HuH-7.5 (cell line): ENCODE measurements at regions not wholly inside any gene's neighbourhood (a gene's known extent, or its start where the extent isn't known, plus 50 kb on each side); places are given as distances from the start of the nearest gene placed in this dataset.
"Not testable (repeated sequence)": the region's sequence is repeated elsewhere in the genome, so short reads cannot be mapped to it uniquely, and the experiment has no call there.

Experiments used
- DNase-seq: peaks from one replicate; pipeline ENCODE4 v3.0.0; 2011; ENCODE audit warnings: low spot score

- no peak for DNase-seq
Measured at GRCh38 chr13:19123502-19123901, 58.1 kb downstream of the TUBA3C start.

DNA sequence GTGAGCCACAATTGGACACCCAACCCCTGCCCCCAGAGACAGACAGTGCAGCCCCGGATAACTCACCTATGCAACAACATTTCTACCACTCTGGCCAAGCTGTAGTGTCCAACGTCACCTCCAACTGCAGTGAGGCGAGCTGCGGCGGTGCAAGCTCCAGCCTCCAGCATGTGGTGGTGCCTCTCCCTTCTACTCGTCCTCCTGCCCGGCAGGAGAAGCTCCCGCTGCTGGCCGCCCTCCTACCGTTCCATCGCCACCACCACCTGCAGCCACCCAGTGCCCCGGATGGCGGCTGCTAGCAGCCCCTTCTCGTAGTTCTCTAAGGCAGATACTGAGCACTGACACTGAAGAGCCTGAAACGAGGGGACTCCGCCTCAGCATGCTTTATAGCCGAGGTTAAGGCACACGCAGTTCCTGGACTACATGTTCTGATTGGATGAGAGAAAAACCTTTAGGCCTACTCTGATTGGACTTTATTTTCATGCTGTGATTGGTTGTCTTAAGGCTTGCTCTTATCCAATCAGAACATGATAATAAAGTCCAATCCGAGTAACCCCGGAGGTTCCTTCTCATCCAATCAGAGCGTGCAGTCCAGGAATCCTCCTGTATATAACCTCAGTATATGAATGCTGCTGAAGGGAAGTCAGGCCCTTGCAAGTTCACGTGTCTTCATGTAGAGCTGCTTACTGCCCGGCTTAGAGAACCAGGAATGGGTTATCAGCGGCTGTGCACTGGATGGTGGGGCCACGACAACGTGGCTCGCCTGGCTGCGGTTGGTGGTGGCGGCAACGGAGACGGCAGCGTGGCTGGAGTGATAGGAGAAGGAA, 63.5 kb downstream of the TUBA3C start:
- DNase-seq, result no peak

DNA sequence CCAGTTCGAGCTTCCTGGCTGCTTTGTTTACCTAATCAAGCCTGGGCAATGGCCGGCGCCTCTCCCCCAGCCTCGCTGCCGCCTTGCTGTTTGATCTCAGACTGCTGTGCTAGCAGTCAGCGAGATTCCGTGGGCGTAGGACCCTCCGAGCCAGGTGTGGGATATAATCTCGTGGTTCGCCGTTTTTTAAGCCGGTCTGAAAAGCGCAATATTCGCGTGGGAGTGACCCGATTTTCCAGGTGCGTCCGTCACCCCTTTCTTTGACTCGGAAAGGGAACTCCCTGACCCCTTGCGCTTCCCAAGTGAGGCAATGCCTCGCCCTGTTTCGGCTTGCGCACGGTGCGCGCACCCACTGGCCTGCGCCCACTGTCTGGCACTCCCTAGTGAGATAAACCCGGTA, 72.4 kb downstream of the TUBA3C start:
- DNase-seq, result not testable (repeated sequence)

DNA sequence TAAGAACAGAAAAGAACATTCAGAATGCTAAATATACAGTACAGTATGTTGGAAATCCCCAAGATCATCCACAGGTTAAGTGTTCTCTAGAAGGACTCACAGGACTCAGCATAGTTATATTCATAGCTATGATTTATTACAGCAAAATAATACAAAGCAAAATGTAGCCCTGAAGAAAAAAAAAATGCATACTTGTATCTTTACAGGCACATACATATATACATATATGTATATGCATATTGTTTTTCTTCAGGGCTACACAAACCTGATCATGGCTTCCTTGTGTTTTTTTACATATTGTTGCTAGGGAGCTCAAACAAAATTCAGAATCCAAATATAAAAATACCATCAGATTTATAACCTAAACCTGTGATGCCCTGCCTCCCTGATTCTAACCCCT, 78.5 kb downstream of the TUBA3C start:
- no peak for DNase-seq

DNA sequence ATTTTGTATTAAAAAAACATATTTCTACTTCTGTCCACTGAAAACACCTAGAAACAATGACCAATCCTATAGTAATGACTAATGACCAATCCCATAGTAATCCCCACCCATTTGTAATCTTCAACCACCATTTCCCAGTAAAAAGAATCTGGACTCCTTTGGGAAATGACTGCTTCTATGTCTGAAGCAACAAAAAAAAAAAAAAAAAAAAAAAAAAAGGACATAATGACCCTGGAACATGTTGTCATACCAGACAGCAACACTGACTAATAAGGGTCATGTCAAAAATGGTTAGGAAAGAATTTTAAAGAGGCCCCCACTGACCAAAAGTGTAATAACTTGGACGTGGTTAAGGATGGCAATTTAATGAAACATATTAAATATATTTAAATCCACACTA, 88.3 kb downstream of the TUBA3C start:
- DNase-seq, result no peak

DNA sequence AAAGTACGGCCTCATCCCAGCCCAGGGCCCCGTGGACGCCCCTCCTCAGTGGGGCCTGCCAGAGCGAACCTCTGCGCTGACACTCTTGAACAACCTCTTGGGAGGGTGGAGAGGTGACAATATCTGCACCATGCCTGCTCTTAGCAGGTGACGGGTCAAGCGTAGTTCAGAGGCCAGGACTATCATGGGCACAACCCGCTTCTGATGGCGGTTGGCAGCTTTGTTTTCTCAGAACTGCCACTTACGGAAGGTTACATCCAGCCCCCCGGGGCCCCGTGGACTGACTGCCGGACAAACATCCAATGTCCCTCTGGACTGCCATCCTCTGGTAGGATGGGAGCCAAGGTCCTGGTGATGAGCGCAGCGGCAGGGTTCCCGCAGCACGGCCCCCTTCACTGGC, 91.1 kb downstream of the TUBA3C start:
- DNase-seq, result no peak

- DNase-seq, result peak; percentile 2
Measured at GRCh38 chr13:19089315-19089714, 92.3 kb downstream of the TUBA3C start.

GRCh38 chr13:19088416-19088815, 93.2 kb downstream of the TUBA3C start:
- no peak for DNase-seq

DNA sequence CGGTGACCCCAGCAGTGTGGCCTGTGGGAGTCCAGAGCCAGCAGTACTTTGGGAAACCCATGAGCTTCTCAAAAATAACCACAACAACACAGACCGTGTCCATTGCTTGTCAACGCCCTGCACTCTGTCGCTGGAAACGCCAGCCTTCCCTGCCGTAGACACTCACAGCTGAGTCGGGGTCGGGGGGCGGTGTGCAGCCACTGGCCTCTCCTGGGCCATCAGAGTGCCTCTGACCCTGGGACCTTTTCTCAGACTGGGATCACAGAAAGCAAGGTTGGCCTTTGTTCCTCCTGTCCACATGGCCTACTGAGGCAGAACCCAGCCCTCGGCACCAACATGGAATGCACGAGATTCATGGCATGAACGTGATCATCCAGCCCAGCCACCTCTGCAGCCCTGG, 95.7 kb downstream of the TUBA3C start:
- DNase-seq, result no peak

DNA sequence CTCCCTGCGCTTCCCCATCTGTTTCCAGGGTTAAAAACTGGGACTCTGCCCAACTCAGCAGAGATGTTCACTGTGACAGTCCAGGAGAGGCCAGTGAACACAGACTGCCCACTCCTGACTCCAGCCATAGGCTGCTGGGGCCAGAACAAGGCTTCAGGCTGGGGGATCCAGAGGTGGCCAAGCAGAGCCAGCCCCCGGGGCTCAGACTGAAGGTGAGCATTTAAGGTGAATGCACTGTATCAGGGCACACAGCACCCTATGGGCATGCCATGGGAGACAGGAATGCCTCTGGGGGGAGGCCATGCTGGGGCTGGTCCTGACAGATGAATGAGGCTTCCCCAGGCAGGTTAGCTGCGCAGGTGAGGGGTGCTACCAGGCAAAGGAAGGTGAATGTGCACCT, 96.4 kb downstream of the TUBA3C start:
- no peak for DNase-seq

GRCh38 chr13:19083340-19083739, 98.3 kb downstream of the TUBA3C start:
- DNase-seq, result no peak

- DNase-seq, result no peak
Measured at GRCh38 chr13:19075418-19075817, 106.2 kb downstream of the TUBA3C start.

- no peak for DNase-seq
Measured at GRCh38 chr13:19074519-19074918, 107.1 kb downstream of the TUBA3C start.

- DNase-seq, result not testable (repeated sequence)
Measured at GRCh38 chr13:19074106-19074505, 107.5 kb downstream of the TUBA3C start.

DNA sequence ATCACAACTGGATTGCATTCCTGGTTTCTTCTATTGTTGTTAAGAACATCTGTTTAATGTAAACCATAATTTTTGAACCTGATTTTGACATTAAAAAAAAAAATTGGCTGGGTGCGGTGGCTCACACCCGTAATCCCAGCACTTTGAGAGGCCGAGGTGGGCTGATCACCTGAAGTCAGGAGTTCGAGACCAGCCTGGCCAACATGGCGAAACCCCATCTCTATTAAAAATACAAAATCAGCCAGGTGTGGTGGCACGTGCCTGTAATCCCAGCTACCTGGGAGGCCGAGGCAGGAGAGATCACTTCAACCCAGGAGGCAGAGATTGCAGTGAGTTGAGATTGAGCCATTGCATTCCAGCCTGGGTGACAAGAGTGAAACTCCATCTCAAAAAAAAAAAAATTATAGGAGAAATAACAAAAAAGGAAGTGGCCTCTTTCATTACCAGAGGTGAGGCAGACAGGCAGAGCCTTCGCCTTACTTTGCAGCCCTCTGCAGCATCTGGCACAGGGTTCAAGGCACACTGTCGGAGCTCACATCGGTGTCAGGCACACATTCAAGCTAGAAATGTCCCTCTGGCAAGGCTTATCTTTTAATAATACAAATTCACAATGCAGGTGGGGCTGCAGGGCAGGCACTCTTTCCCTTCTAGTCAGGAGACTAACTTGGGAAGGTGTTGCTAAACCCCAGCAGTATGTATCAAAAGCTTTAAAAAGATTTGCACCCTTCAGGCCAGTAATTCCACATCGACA, 108.5 kb downstream of the TUBA3C start:
- not testable (repeated sequence) for DNase-seq

DNA sequence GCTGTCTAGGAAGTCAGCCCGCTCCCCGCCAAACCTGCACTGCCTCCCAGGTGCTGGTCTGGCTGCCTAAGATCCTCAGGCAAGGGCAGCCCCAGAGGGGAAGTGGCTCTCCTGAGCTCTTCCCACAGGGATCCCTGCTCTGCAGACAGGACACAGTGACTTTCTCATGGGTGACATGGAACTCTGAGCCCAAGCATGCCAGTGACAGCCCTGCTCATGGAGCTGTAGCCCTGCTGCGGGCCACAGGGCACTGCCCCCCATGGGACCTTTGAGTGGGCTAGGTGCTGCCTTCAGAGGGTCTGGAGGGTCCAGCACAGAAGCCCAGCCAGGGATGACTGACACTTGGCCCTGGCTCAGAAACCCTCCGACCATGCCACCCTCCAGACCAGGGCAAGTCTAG, 109.1 kb downstream of the TUBA3C start:
- no peak for DNase-seq

- no peak for DNase-seq
Measured at GRCh38 chr13:19071161-19071936, 110.3 kb downstream of the TUBA3C start.

DNA sequence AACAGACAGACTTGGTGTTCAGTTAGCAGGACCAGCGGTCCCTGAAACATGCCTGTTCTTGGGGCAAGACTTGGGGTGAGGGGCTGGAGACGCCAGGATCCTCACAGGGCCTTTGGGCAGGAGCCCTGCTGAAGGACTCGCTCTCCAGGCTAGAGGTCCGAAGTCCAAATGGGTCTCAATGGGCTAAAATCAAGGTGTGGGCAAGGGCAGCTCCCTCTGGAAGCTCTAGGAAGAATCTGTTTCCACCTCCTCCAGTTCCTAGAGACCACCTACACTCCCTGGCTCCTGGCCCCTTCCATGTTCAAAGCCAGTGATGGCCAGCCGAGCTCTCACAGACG, 111.3 kb downstream of the TUBA3C start:
- no peak for DNase-seq

DNA sequence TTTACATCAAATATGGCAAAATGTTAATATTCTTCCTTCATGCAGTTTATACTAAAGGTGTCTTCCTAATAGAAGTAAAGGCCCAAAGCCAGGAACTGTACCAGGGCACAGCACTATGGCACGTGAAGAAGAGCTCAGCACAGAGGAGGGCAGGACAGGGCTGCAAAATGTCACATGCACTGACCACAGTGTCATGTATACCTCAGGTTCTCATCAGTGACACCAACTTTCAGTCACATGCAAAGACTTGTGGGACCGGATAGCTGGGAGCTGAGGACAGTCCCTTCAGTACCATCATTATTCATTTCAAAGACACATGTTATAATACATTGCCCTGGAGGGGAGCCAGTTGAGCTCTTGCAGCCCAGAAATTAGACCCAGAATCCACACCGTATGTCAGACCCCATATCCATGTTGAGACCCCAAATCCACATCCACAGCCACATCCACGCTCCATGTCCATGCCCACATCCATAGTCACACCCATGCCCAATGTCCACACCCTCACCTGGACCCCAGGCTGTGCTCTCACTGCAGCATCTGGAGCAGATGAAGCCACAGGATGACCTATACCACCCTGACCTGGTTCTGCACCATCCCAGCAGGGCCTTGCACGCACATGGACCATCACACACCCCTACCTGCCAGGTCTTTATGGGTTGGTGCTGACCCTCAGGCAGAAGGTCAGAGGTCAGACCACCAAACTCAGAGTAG, 111.8 kb downstream of the TUBA3C start:
- no peak for DNase-seq

DNA sequence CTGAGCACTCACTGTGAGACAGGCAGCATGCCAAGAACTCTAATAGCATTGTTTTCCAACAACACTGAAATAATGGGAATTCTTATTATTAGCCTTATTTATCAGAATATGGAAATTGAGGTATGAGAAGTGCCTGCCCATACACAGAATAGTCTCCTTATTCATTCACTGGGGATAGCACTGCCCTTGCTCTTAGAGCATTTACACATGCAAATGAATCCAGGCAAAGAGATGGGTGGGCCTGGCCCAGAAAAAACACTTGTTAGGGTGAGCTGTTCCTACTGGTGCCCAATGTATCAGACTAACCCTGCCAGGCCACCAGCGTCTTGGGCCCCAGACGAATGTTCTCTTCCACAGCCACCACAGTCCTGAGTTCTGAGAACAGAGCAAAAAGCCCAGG, 112.9 kb downstream of the TUBA3C start:
- DNase-seq, result no peak

GRCh38 chr13:19067767-19068166, 113.9 kb downstream of the TUBA3C start:
- no peak for DNase-seq

GRCh38 chr13:19062801-19063200, 118.8 kb downstream of the TUBA3C start:
- no peak for DNase-seq
